Spinal cord (tissue), 9 donors: ENCODE measurements at regions not wholly inside any gene's neighbourhood (a gene's known extent, or its start where the extent isn't known, plus 50 kb on each side); places are given as distances from the start of the nearest gene placed in this dataset.
"Not testable (repeated sequence)": the region's sequence is repeated elsewhere in the genome, so short reads cannot be mapped to it uniquely, and the experiment has no call there.

Experiments
- DNase-seq, 6 donors: peaks; one replicate each; pipeline versions ENCODE4 v3.0.0 to v3.0.0-alpha.2; 2013 to 2015; ENCODE audit warnings: low spot score in 6 of 6, low read depth in 4 of 6
- H3K27ac ChIP-seq: one replicate; pipeline ENCODE4 v1.5.1; 2013; ENCODE audit warnings: low read depth, low read length, control low read depth
- H3K27me3 ChIP-seq: one replicate; pipeline ENCODE4 v1.6.1; 2013; ENCODE audit warnings: low read length; ENCODE audit not compliant: control insufficient read depth, insufficient read depth
- H3K36me3 ChIP-seq: one replicate; pipeline ENCODE4 v1.6.1; 2013; ENCODE audit warnings: low read length; ENCODE audit not compliant: control insufficient read depth, insufficient read depth
- H3K4me1 ChIP-seq: one replicate; pipeline ENCODE4 v1.6.1; 2013; ENCODE audit warnings: low read length; ENCODE audit not compliant: control insufficient read depth, insufficient read depth
- H3K4me3 ChIP-seq: one replicate; pipeline ENCODE4 v1.5.1; 2013; ENCODE audit warnings: low read depth, low read length, control low read depth
- H3K9me3 ChIP-seq: one replicate; pipeline ENCODE4 v1.6.1; 2013; ENCODE audit warnings: low read length; ENCODE audit not compliant: control insufficient read depth, insufficient read depth
- WGBS: methylation state at CpG from one replicate; pipeline ENCODE4 v1.1.5; 2013; ENCODE audit warnings: missing lambda C conversion rate; ENCODE audit not compliant: insufficient coverage; 5-methylcytosine and 5-hydroxymethylcytosine counted together
- donor health status: healthy.

GRCh38 chr7:159310457-159311171 lies 165.9 kb upstream of the VIPR2 start:
- DNase-seq = no peak
- 61% methylated on average over 3 of the region's 5 CpGs for WGBS
- H3K27me3 ChIP-seq = no peaks in the 10 kb centered on the region

DNA sequence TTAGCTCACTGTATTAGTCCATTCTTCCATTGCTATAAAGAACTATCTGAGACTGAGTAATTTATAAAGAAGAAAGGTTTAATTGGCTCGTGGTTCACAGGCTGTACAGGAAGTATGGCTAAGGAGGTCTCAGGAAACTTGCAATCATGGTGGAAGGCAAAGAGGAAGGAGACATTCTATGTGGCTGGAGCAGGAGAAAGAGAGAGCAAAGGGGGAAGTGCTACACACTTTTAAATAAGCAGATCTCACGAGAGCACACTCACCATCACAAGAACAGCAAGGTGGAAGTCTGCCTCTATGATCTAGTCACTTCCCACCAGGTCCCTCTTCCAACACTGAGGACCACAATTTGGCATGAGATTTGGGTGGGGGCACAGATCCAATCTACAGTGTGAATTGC lies 164.5 kb upstream of the VIPR2 start:
- 29% methylated on average over 1 of the region's 2 CpGs for WGBS
- not testable (repeated sequence) for H3K4me3 ChIP-seq, H3K4me1 ChIP-seq, H3K36me3 ChIP-seq, H3K9me3 ChIP-seq, DNase-seq, H3K27ac ChIP-seq, H3K27me3 ChIP-seq

More at GRCh38 chr7:159310457-159311171, 165.9 kb upstream of the VIPR2 start:
- Histone ChIP-seq H3K4me1 (no peaks in the 10 kb centered on the region), H3K9me3 (no peaks in the 10 kb centered on the region), H3K27ac (no peak overlapping the region), H3K36me3 (no peaks in the 10 kb centered on the region), H3K4me3 (no peak overlapping the region)

GRCh38 chr7:159306012-159306411 lies 161.3 kb upstream of the VIPR2 start:
- DNase-seq = no peak
- Histone ChIP-seq H3K4me1 (no peaks in the 10 kb centered on the region), H3K27me3 (no peaks in the 10 kb centered on the region), H3K27ac (no peak overlapping the region), H3K9me3 (no peaks in the 10 kb centered on the region), H3K4me3 (no peak overlapping the region), H3K36me3 (no peaks in the 10 kb centered on the region)
- no CpG with 5 or more reads among the region's 2 CpGs for WGBS

- not testable (repeated sequence) for DNase-seq, H3K4me3 ChIP-seq, H3K9me3 ChIP-seq, H3K27ac ChIP-seq, H3K36me3 ChIP-seq, H3K4me1 ChIP-seq, H3K27me3 ChIP-seq
- WGBS = no CpG with 5 or more reads among the region's 3 CpGs
Observed at GRCh38 chr7:159305185-159305584, 160.5 kb upstream of the VIPR2 start.

DNA sequence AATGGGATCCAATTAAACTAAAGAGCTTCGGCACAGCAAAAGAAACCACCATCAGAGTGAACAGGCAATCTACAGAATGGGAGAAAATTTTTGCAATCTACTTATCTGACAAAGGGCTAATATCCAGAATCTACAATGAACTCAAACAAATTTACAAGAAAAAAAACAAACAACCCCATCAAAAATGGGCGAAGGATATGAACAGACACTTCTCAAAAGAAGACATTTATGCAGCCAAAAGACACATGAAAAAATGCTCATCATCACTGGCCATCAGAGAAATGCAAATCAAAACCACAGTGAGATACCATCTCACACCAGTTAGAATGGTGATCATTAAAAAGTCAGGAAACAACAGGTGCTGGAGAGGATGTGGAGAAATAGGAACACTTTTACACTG lies 158.8 kb upstream of the VIPR2 start:
- H3K9me3 ChIP-seq, H3K27me3 ChIP-seq: not testable (repeated sequence)
- WGBS = no CpG with 5 or more reads among the region's 2 CpGs

GRCh38 chr7:159296093-159296681 lies 151.5 kb upstream of the VIPR2 start:
- H3K4me3 ChIP-seq = no peak overlapping the region
- H3K4me1 ChIP-seq = peaks cover 4% of the 10 kb centered on the region

More for the DNA sequence above, 158.8 kb upstream of the VIPR2 start:
- not testable (repeated sequence) for H3K4me1 ChIP-seq, DNase-seq, H3K36me3 ChIP-seq, H3K27ac ChIP-seq, H3K4me3 ChIP-seq

DNA sequence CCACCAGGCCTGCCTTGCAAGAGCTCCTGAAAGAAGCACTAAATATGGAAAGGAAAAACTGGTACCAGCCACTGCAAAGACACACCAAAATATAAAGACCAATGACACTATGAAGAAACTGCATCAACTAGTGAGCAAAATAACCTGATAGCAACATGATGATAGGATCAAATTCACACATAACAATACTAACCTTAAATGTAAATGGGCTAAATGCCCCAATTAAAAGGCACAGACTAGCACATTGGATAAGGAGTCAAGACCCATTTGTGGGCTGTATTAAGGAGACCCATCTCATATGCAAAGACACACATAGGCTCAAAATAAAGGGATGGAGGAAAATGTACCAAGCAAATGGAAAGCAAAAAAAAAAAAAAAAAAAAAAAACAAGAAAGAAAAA lies 141.8 kb upstream of the VIPR2 start:
- H3K27me3 ChIP-seq, H3K9me3 ChIP-seq, H3K27ac ChIP-seq, H3K4me3 ChIP-seq, H3K4me1 ChIP-seq, H3K36me3 ChIP-seq, DNase-seq: not testable (repeated sequence)

More at GRCh38 chr7:159296093-159296681, 151.5 kb upstream of the VIPR2 start:
- DNase-seq = peak in 1 of 6 donors; percentile 9
- Histone ChIP-seq H3K36me3 (no peaks in the 10 kb centered on the region), H3K27me3 (no peaks in the 10 kb centered on the region), H3K9me3 (no peaks in the 10 kb centered on the region), H3K27ac (no peak overlapping the region)
- 53% methylated on average over 3 of the region's 4 CpGs for WGBS

DNA sequence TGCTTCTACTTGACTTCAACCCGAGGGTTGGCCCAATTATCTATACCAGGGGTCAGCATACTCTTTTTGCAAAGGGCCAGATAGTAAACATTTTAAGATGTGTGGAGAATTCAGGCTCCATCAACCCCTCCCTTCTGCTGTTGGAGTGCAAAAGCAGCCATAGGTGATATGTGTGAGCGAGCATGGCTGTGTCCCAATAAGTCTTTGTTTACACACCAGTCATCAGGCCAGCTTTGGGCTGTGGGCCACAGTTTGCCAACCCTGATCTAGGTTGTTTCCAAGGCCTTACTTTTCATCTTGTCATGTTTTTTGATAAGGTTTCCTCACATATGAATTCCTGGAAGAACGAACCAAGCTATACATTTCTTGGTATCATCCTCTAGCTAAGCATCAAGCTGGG lies 136.9 kb upstream of the VIPR2 start:
- H3K4me3 ChIP-seq = no peak overlapping the region
- H3K9me3 ChIP-seq = peaks cover 5% of the 10 kb centered on the region
- 80% methylated on average over 1 of the region's 3 CpGs for WGBS
- no peak for DNase-seq
- H3K27me3 ChIP-seq = no peaks in the 10 kb centered on the region
- H3K27ac ChIP-seq = no peak overlapping the region
- no peaks in the 10 kb centered on the region for H3K4me1 ChIP-seq
- H3K36me3 ChIP-seq = no peaks in the 10 kb centered on the region

- no peak overlapping the region for H3K27ac ChIP-seq
- H3K4me1 ChIP-seq = no peaks in the 10 kb centered on the region
- no peak for DNase-seq
- no peak overlapping the region for H3K4me3 ChIP-seq
- H3K36me3 ChIP-seq = no peaks in the 10 kb centered on the region
- peaks cover 5% of the 10 kb centered on the region for H3K9me3 ChIP-seq
- no peaks in the 10 kb centered on the region for H3K27me3 ChIP-seq
- WGBS = 83% methylated on average over 1 of the region's 3 CpGs
Observed at GRCh38 chr7:159280008-159280407, 135.3 kb upstream of the VIPR2 start.

DNA sequence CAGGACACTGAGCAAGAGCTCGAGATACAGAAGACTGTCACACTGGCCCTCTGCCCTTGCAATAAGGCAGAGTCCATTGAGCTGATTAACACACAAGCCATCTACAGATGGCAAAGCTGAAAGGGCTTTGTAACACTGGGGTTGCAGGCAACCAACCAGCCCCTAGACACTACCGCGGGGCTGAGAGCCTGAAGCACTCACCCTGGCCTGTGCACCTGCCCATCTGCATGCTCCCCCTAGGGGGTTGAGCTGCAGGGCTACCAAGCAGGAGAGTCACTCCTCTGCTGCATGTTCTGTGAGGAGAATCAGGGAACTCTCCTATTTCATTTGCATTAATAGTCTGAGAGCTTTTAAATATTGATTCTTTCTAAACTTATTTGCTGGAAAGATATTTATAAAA lies 128.1 kb upstream of the VIPR2 start:
- Histone ChIP-seq H3K27ac (no peak overlapping the region), H3K36me3 (no peaks in the 10 kb centered on the region), H3K9me3 (peaks cover 10% of the 10 kb centered on the region), H3K4me1 (no peaks in the 10 kb centered on the region), H3K27me3 (no peaks in the 10 kb centered on the region), H3K4me3 (no peak overlapping the region)
- no peak for DNase-seq
- 58% methylated on average over 3 of the region's 3 CpGs for WGBS
